H4 (cell line): ENCODE measurements at regions not wholly inside any gene's neighbourhood (a gene's known extent, or its start where the extent isn't known, plus 50 kb on each side); places are given as distances from the start of the nearest gene placed in this dataset.

ENCODE experiments used
- DNase-seq: peaks from one replicate; pipeline ENCODE4 v3.0.0-alpha.2; 2015; ENCODE audit warnings: low spot score

- DNase-seq: no peak
These were observed 111.7 kb upstream of the MIS18BP1 start for GRCh38 chr14:45364565-45365156.

- DNase-seq: no peak
These were observed 109.5 kb upstream of the MIS18BP1 start for GRCh38 chr14:45362505-45362904.

- no peak for DNase-seq
These were observed 108.7 kb upstream of the MIS18BP1 start for GRCh38 chr14:45361727-45362126.

GRCh38 chr14:45359746-45360145, 106.7 kb upstream of the MIS18BP1 start:
- DNase-seq: no peak

- no peak for DNase-seq
These were observed 79.5 kb upstream of the MIS18BP1 start for GRCh38 chr14:45332360-45332988.

GRCh38 chr14:45308745-45309397, 55.9 kb upstream of the MIS18BP1 start:
- DNase-seq: no peak
